Lower lobe of right lung (tissue), 2 donors: ENCODE measurements at regions not wholly inside any gene's neighbourhood (a gene's known extent, or its start where the extent isn't known, plus 50 kb on each side); places are given as distances from the start of the nearest gene placed in this dataset.
A peak's percentile ranks its signal among the peaks of the same experiment; 100 is the strongest.
"Not testable (repeated sequence)": the region's sequence is repeated elsewhere in the genome, so short reads cannot be mapped to it uniquely, and the experiment has no call there.

ENCODE experiments used
- ATAC-seq, 2 donors: fragments of 200-7000 bp; cut with Tn5 transposase; one replicate each; pipeline ENCODE4 v1.9.1; 2020 to 2022; ENCODE audit warnings: mild to moderate bottlenecking in 2 of 2, moderate library complexity in 2 of 2
- DNase-seq: peaks from one replicate; pipeline ENCODE4 v3.0.0-alpha.2; 2020
- H3K27ac ChIP-seq: fragments of 200-600 bp; one replicate; pipeline ENCODE4 v1.8.0; 2022
- H3K27me3 ChIP-seq: fragments of 200-600 bp; one replicate; pipeline ENCODE4 v1.8.0; 2022; ENCODE audit warnings: low read depth
- H3K36me3 ChIP-seq: fragments of 200-600 bp; one replicate; pipeline ENCODE4 v1.8.0; 2022; ENCODE audit warnings: mild to moderate bottlenecking
- H3K4me1 ChIP-seq: fragments of 200-600 bp; one replicate; pipeline ENCODE4 v1.8.0; 2022
- H3K4me3 ChIP-seq: fragments of 200-600 bp; one replicate; pipeline ENCODE4 v1.8.0; 2022; ENCODE audit warnings: mild to moderate bottlenecking
- H3K9me3 ChIP-seq: fragments of 200-600 bp; one replicate; pipeline ENCODE4 v1.8.0; 2022
- intact Hi-C: fragments of 100-400 bp; cut with DNase I; formaldehyde crosslinking; loops from one replicate; pipeline ENCODE4 v1.11.0; 2022
- donor health status: DM: no; HTN: yes; CAD: no; lungs with severe emphysema.

- intact Hi-C loops, H3K4me3 ChIP-seq, H3K27me3 ChIP-seq, H3K4me1 ChIP-seq, ATAC-seq, H3K27ac ChIP-seq, H3K36me3 ChIP-seq, DNase-seq, H3K9me3 ChIP-seq: not testable (repeated sequence)
Observed at GRCh38 chr1:146308892-146309291, 80.1 kb upstream of the NOTCH2NLA start.

- DNase-seq, H3K4me3 ChIP-seq, H3K27me3 ChIP-seq, H3K4me1 ChIP-seq, intact Hi-C loops, H3K9me3 ChIP-seq, H3K36me3 ChIP-seq, H3K27ac ChIP-seq: not testable (repeated sequence)
- peak; percentile 58 to 79 for ATAC-seq
Observed at GRCh38 chr1:146308152-146308551, 79.3 kb upstream of the NOTCH2NLA start.

GRCh38 chr1:146307632-146308031, 78.8 kb upstream of the NOTCH2NLA start:
- H3K4me1 ChIP-seq, H3K4me3 ChIP-seq, H3K9me3 ChIP-seq, H3K36me3 ChIP-seq, DNase-seq, intact Hi-C loops, H3K27ac ChIP-seq, H3K27me3 ChIP-seq: not testable (repeated sequence)
- peak; percentile 73 to 89 for ATAC-seq

- peak; percentile 8 to 45 for ATAC-seq
- H3K27ac ChIP-seq, DNase-seq, H3K4me3 ChIP-seq, H3K9me3 ChIP-seq, H3K27me3 ChIP-seq, intact Hi-C loops, H3K36me3 ChIP-seq, H3K4me1 ChIP-seq: not testable (repeated sequence)
Observed at GRCh38 chr1:146306651-146307050, 77.8 kb upstream of the NOTCH2NLA start.

GRCh38 chr1:146305442-146305841, 76.6 kb upstream of the NOTCH2NLA start:
- intact Hi-C loops, H3K27me3 ChIP-seq, H3K36me3 ChIP-seq, ATAC-seq, DNase-seq, H3K9me3 ChIP-seq, H3K4me3 ChIP-seq, H3K27ac ChIP-seq, H3K4me1 ChIP-seq: not testable (repeated sequence)

- intact Hi-C loops, H3K4me3 ChIP-seq, H3K36me3 ChIP-seq, DNase-seq, H3K9me3 ChIP-seq, H3K27me3 ChIP-seq, H3K27ac ChIP-seq, H3K4me1 ChIP-seq: not testable (repeated sequence)
- peak; percentile 97 to 98 for ATAC-seq
Observed at GRCh38 chr1:146298575-146298897, 69.7 kb upstream of the NOTCH2NLA start.

- H3K27ac ChIP-seq, H3K4me1 ChIP-seq, H3K9me3 ChIP-seq, intact Hi-C loops, DNase-seq, H3K27me3 ChIP-seq, H3K36me3 ChIP-seq, H3K4me3 ChIP-seq: not testable (repeated sequence)
- ATAC-seq, result peak; percentile 87 to 88
Observed at GRCh38 chr1:146297781-146298574, 69.2 kb upstream of the NOTCH2NLA start.

GRCh38 chr1:146292940-146293936, 64.4 kb upstream of the NOTCH2NLA start:
- H3K4me1 ChIP-seq, H3K27me3 ChIP-seq, H3K4me3 ChIP-seq, intact Hi-C loops, DNase-seq, H3K36me3 ChIP-seq, H3K9me3 ChIP-seq, H3K27ac ChIP-seq: not testable (repeated sequence)
- ATAC-seq, result peak; percentile 36 to 76

- H3K9me3 ChIP-seq, H3K4me3 ChIP-seq, H3K4me1 ChIP-seq, H3K27me3 ChIP-seq, intact Hi-C loops, H3K27ac ChIP-seq, DNase-seq, H3K36me3 ChIP-seq: not testable (repeated sequence)
- ATAC-seq, result peak; percentile 77 to 86
Observed at GRCh38 chr1:146292424-146292823, 63.6 kb upstream of the NOTCH2NLA start.

GRCh38 chr1:146287881-146288280, 59.1 kb upstream of the NOTCH2NLA start:
- intact Hi-C loops, H3K9me3 ChIP-seq, H3K27ac ChIP-seq, ATAC-seq, H3K27me3 ChIP-seq, H3K4me3 ChIP-seq, H3K4me1 ChIP-seq, DNase-seq, H3K36me3 ChIP-seq: not testable (repeated sequence)

GRCh38 chr1:146284760-146285159, 55.9 kb upstream of the NOTCH2NLA start:
- H3K4me3 ChIP-seq, DNase-seq, H3K9me3 ChIP-seq, H3K27me3 ChIP-seq, H3K27ac ChIP-seq, H3K4me1 ChIP-seq, intact Hi-C loops, H3K36me3 ChIP-seq: not testable (repeated sequence)
- peak; percentile 82 to 91 for ATAC-seq

GRCh38 chr1:146283527-146283880, 54.7 kb upstream of the NOTCH2NLA start:
- H3K4me3 ChIP-seq, intact Hi-C loops, H3K27me3 ChIP-seq, DNase-seq, H3K27ac ChIP-seq, ATAC-seq, H3K36me3 ChIP-seq, H3K9me3 ChIP-seq, H3K4me1 ChIP-seq: not testable (repeated sequence)

- H3K27ac ChIP-seq, H3K36me3 ChIP-seq, H3K27me3 ChIP-seq, H3K4me3 ChIP-seq, H3K9me3 ChIP-seq, H3K4me1 ChIP-seq, DNase-seq, intact Hi-C loops: not testable (repeated sequence)
- ATAC-seq, result peak; percentile 34 to 36
Observed at GRCh38 chr1:146282807-146283526, 54.1 kb upstream of the NOTCH2NLA start.
